OCI-LY3 (cell line): ENCODE measurements at regions not wholly inside any gene's neighbourhood (a gene's known extent, or its start where the extent isn't known, plus 50 kb on each side); places are given as distances from the start of the nearest gene placed in this dataset.

Experiments used
- H2AFZ ChIP-seq: fragments of 200-600, 300-600 bp; shearing (Covaris generic); 2 replicates; pipeline ENCODE4 v1.6.0; 2014; ENCODE audit warnings: antibody characterized with exemption, low read depth, low read length
- H3K27ac ChIP-seq: fragments of 200-600, 300-600 bp; sonication (generic); 2 replicates; pipeline ENCODE4 v1.5.1; 2014; ENCODE audit warnings: mild to moderate bottlenecking, low read length, moderate library complexity, mixed read lengths
- H3K27me3 ChIP-seq: fragments of 200-600, 300-600 bp; sonication (generic); 2 replicates; pipeline ENCODE4 v1.6.1; 2014; ENCODE audit warnings: low read depth, low read length, mixed read lengths
- H3K36me3 ChIP-seq: fragments of 200-600, 300-600 bp; sonication (generic); replicated peaks from 2 replicates; pipeline ENCODE3; 2014; ENCODE audit warnings: low read depth, low read length, mixed read lengths
- H3K4me1 ChIP-seq: fragments of 300-600, 200-600 bp; sonication (generic); 2 replicates; pipeline ENCODE4 v1.6.1; 2014; ENCODE audit warnings: low read length, mixed read lengths
- H3K4me2 ChIP-seq: fragments of 200-600, 300-600 bp; sonication (generic); 2 replicates; pipeline ENCODE4 v1.6.1; 2014; ENCODE audit warnings: low read length, mixed read lengths
- H3K4me3 ChIP-seq: fragments of 300-600, 200-600 bp; sonication (generic); 2 replicates; pipeline ENCODE4 v1.5.1; 2014; ENCODE audit warnings: antibody characterized with exemption, mild to moderate bottlenecking, low read length, moderate library complexity
- H3K79me2 ChIP-seq: fragments of 300-600, 200-600 bp; shearing (Covaris generic); 2 replicates; pipeline ENCODE4 v1.6.1; 2014; ENCODE audit warnings: mild to moderate bottlenecking, low read length, mixed read lengths
- H3K9ac ChIP-seq: fragments of 300-600, 200-600 bp; shearing (Covaris generic); 2 replicates; pipeline ENCODE4 v1.6.0; 2014; ENCODE audit warnings: mild to moderate bottlenecking, low read length, moderate library complexity
- H3K9me3 ChIP-seq: fragments of 200-600, 300-600 bp; shearing (Covaris generic); 2 replicates; pipeline ENCODE4 v1.6.1; 2014; ENCODE audit warnings: low read length, mixed read lengths; ENCODE audit not compliant: insufficient read depth
- H4K20me1 ChIP-seq: fragments of 200-600, 300-600 bp; sonication (generic); 2 replicates; pipeline ENCODE4 v1.6.1; 2016; ENCODE audit warnings: low read length, mixed read lengths; ENCODE audit not compliant: insufficient read depth
- CTCF ChIP-seq: fragments of 200-600, 300-600 bp; sonication (generic); IDR thresholded peaks from 2 replicates; pipeline ENCODE4 v1.5.1; 2014; ENCODE audit warnings: antibody characterized with exemption, low read length, low read depth
- EZH2phosphoT487 ChIP-seq: fragments of 200-600 bp; shearing (Covaris generic); IDR thresholded peaks from 2 replicates; pipeline ENCODE4 v1.6.1; 2018; ENCODE audit warnings: antibody characterized with exemption, mixed run types, low read depth

GRCh38 chr13:60727140-60727539 lies 330.1 kb downstream of the TDRD3 start:
- TF ChIP-seq EZH2phosphoT487 (no peak), CTCF (no peak)
- Histone ChIP-seq H3K27me3 (no peaks in the 10 kb centered on the region), H3K9ac (no peak overlapping the region), H3K4me3 (no peak overlapping the region), H2AFZ (no peak overlapping the region), H3K27ac (no peak overlapping the region), H4K20me1 (no peaks in the 10 kb centered on the region), H3K36me3 (no peaks in the 10 kb centered on the region), H3K4me1 (no peaks in the 10 kb centered on the region), H3K79me2 (no peaks in the 10 kb centered on the region), H3K4me2 (no peak overlapping the region), H3K9me3 (no peaks in the 10 kb centered on the region)

GRCh38 chr13:60721063-60721462 lies 324.0 kb downstream of the TDRD3 start:
- no peaks in the 10 kb centered on the region for H4K20me1 ChIP-seq
- H3K4me2 ChIP-seq: no peak overlapping the region
- no peaks in the 10 kb centered on the region for H3K79me2 ChIP-seq
- no peak overlapping the region for H3K9ac ChIP-seq
- no peak overlapping the region for H3K27ac ChIP-seq
- no peaks in the 10 kb centered on the region for H3K4me1 ChIP-seq
- H3K4me3 ChIP-seq: no peak overlapping the region
- H3K27me3 ChIP-seq: no peaks in the 10 kb centered on the region
- TF ChIP-seq EZH2phosphoT487: no peak
- no peak for TF ChIP-seq CTCF
- H3K36me3 ChIP-seq: no peaks in the 10 kb centered on the region
- H3K9me3 ChIP-seq: no peaks in the 10 kb centered on the region
- H2AFZ ChIP-seq: no peak overlapping the region

GRCh38 chr13:60720590-60720989 lies 323.6 kb downstream of the TDRD3 start:
- no peak for TF ChIP-seq EZH2phosphoT487
- no peak for TF ChIP-seq CTCF
- no peak overlapping the region for H3K4me3 ChIP-seq
- H3K27ac ChIP-seq: no peak overlapping the region
- no peak overlapping the region for H3K4me2 ChIP-seq
- no peaks in the 10 kb centered on the region for H3K79me2 ChIP-seq
- no peak overlapping the region for H3K9ac ChIP-seq
- H3K27me3 ChIP-seq: no peaks in the 10 kb centered on the region
- H3K36me3 ChIP-seq: no peaks in the 10 kb centered on the region
- no peak overlapping the region for H2AFZ ChIP-seq
- no peaks in the 10 kb centered on the region for H4K20me1 ChIP-seq
- no peaks in the 10 kb centered on the region for H3K4me1 ChIP-seq
- no peaks in the 10 kb centered on the region for H3K9me3 ChIP-seq

- no peaks in the 10 kb centered on the region for H3K36me3 ChIP-seq
- no peaks in the 10 kb centered on the region for H3K79me2 ChIP-seq
- H3K4me1 ChIP-seq: no peaks in the 10 kb centered on the region
- no peaks in the 10 kb centered on the region for H3K9me3 ChIP-seq
- TF ChIP-seq CTCF: no peak
- TF ChIP-seq EZH2phosphoT487: no peak
- no peaks in the 10 kb centered on the region for H4K20me1 ChIP-seq
- H3K4me3 ChIP-seq: no peak overlapping the region
- H3K9ac ChIP-seq: no peak overlapping the region
- no peak overlapping the region for H2AFZ ChIP-seq
- H3K27ac ChIP-seq: no peak overlapping the region
- H3K27me3 ChIP-seq: no peaks in the 10 kb centered on the region
- no peak overlapping the region for H3K4me2 ChIP-seq
Measured at GRCh38 chr13:60716313-60716712, 319.3 kb downstream of the TDRD3 start.
